Medulla oblongata (tissue), 1 donor: ENCODE measurements at regions not wholly inside any gene's neighbourhood (a gene's known extent, or its start where the extent isn't known, plus 50 kb on each side); places are given as distances from the start of the nearest gene placed in this dataset.
"Not testable (repeated sequence)": the region's sequence is repeated elsewhere in the genome, so short reads cannot be mapped to it uniquely, and the experiment has no call there.

ENCODE experiments used
- DNase-seq: peaks from one replicate; pipeline ENCODE4 v3.0.0-alpha.2; 2015; ENCODE audit errors: extremely low spot score

- DNase-seq: not testable (repeated sequence)
Observed at GRCh38 chr9:74090921-74091320, 406.2 kb upstream of the RORB start.

GRCh38 chr9:74092491-74092834 is 404.7 kb upstream of the RORB start:
- no peak for DNase-seq

- not testable (repeated sequence) for DNase-seq
Observed at GRCh38 chr9:74094037-74094436, 403.1 kb upstream of the RORB start.

GRCh38 chr9:74094766-74095165 is 402.4 kb upstream of the RORB start:
- DNase-seq: no peak

- DNase-seq: no peak
Observed at GRCh38 chr9:74095925-74096324, 401.2 kb upstream of the RORB start.

GRCh38 chr9:74096420-74096819 is 400.7 kb upstream of the RORB start:
- DNase-seq: no peak

- DNase-seq: no peak
Observed at GRCh38 chr9:74100042-74100441, 397.1 kb upstream of the RORB start.

GRCh38 chr9:74102148-74102547 is 395.0 kb upstream of the RORB start:
- not testable (repeated sequence) for DNase-seq

- DNase-seq: no peak
Observed at GRCh38 chr9:74102702-74103101, 394.4 kb upstream of the RORB start.

DNA sequence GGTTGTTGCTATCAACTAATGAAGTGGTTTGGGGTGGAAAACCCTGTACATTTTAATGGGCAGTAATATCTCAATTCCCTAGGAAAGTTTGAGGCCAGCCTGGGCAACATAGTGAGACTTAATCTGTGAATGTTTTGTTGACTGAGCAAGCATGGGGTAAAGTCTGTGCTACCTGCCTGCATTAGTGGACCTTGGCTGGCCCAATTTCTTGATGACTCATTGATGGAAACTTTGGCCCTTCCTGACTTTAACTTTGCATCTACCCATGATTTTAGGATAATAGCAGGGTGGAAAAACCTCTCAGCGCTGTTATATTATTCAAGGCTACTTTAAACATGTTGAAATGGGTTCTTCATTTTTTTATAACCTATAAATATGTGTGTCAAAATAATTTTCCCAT is 389.4 kb upstream of the RORB start:
- no peak for DNase-seq

DNA sequence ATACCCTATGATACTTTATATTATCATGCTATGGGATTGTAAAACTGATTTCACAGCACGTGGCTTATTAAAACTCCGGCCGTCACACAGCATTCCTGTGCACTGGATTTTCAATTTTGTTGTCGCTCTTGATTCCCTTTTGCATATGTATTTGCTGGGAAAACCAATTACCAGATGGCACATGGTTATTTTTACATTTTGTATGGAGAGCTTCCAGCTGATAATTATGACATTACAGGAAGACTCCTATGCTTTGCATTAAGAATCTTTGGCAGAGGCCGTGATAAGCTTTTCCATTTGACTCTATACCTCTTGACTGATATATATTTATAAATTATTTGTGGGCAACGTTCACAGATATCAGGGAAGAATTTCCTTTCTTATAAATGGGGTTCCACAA is 381.2 kb upstream of the RORB start:
- DNase-seq: no peak

GRCh38 chr9:74117151-74117550 is 380.0 kb upstream of the RORB start:
- DNase-seq: no peak

DNA sequence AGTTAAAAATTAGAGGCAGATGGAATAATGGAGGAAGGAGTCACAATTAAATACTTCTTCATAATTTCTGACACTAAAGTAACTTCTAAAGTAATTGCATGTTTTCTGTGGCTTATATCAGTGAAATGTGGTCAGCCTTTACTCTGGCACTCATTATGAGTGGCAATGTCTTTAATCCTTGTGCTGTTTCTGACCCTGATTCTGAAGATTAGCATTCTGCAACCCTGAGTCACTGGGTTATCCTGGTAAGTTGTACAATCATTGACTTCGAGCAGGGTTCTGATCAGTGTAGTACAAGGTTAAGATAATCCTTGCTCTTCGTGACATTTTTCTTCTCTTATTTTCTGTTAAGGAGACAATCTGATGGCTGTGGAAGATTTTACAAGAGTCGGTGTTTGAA is 379.4 kb upstream of the RORB start:
- no peak for DNase-seq

GRCh38 chr9:74120061-74120460 is 377.1 kb upstream of the RORB start:
- no peak for DNase-seq

DNA sequence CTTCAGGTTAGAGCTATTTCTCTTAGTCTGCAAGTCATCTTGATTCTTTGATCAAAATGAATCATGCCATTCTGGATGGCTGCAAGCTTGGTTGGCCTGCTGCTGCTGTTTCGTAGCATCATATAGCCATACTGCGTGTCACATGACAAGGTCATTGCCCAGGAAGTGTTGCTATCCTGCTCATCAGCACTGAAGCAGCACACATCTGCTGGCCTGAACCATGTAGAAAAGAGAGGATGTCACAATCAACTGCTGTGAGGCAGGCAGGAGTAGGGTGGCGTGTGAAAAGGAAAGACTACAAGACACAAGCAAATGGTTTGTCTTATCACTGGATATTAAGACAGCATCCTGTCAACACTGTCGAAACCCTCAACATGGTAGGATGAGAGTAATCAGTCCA is 376.7 kb upstream of the RORB start:
- no peak for DNase-seq

DNA sequence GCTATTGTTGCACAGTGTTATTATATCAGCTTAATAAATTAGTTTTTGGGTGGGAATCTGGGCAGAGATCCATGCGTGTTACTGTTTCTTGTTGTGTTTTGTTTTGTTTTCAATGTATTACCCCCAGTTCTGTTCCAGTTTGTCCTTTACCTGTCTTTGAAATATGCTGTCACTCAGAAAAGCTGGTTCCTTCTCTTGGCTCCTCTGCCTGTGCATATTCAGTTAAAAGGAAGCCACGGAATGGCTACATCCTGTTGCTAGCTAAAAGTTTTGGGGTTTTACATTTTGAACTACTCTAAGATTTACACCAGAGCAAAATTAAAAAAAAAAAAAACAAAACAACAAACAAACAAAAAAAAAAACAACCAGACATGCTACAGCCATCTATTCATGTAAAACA is 374.9 kb upstream of the RORB start:
- no peak for DNase-seq

DNA sequence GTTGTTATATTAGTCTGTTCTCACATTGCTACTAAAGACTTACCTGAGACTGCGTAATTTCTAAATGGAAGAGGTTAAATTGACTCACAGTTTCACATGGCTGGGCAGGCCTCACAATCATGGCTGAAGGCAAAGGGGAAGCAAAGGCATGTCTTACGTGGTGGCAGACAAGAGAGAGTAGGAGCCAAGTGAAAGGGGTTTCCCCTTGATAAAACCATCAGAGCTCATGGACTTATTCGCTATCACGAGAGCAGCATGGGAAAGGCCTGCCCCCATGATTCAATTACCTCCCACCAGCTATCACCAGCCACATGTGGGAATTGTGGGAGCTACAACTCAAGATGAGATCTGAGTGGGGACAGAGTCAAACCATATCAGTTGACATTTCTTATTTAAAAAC is 374.5 kb upstream of the RORB start:
- DNase-seq: no peak

- no peak for DNase-seq
Observed at GRCh38 chr9:74125941-74126340, 371.2 kb upstream of the RORB start.

DNA sequence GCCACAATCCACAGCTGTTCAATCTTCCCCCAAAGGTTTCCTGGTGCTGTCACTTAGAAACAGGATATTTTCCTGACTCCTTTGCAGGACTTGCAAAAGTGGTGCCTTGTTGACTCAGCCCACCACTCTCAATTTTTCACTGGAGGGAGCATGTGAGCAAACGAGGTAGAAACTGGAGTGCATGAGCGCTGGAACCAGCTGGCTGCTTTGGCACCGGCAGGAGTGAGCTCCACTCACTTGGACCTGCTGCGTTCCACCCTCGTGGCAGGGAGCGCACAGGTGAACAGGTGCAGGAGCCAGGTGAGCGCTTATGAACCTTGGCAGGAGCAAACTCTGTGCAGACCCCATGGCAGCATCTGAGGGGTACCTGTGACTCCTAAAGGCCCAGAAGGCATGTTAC is 364.1 kb upstream of the RORB start:
- DNase-seq: no peak

DNA sequence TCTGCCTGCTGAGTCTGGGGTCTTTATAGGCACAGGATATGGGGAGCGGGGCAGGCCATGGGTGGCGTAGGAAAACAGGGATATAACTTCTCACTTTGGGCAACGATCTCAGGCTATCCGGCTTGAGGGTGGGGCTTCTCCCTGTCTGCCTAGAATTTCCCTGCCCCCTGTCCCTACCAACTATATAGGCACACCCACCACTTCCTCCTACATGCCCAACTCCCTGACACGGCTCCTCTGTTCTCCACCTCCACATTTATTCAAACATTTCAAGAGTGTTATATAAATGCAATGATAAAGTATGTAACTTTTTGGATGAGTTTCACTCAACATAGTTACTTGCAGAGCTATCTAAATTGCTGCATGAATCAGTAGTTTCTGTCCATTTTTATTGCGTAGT is 363.2 kb upstream of the RORB start:
- DNase-seq: no peak

GRCh38 chr9:74138182-74138581 is 359.0 kb upstream of the RORB start:
- no peak for DNase-seq

DNA sequence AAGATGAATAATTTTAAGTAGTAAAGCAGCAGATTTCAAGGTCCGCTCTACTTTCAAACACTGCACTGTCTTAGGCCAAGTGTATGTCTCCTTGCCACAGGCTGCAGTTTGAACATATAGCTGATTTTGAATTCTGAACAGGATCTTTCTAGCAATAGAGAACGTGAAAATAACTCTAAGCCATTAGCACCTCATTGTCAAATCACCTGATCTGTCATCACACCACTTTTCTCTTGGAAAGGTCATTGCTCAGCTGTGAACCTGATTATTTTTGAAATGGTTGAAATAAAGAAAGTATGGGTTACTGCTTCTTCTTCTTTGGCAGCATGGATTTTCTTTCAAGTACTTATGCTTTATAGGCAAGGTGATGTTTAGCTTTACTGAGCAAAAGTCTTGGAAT is 357.0 kb upstream of the RORB start:
- no peak for DNase-seq

- no peak for DNase-seq
Observed at GRCh38 chr9:74147906-74148305, 349.2 kb upstream of the RORB start.

DNA sequence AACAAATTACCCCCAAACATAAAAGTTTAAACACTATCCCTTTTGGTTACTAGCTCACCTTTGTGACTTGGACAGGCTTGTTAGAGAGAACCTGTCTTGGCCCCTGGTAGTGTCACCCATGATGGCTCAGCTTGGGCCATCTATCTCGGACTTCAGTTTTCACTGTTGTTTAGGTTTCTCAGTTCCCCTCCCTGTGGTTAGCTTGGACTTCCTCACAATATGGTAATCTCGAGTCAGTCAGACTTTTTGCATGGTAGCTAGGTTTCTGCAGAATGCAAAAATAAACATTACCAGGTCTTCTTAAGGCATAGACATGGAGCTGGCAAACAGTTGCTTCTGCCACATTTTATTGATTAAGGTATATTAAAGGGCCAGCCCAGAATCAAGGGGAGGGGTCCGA is 324.3 kb upstream of the RORB start:
- no peak for DNase-seq

GRCh38 chr9:74173284-74173683 is 323.9 kb upstream of the RORB start:
- no peak for DNase-seq
